Progenitor cell of endocrine pancreas (in vitro differentiated cells): ENCODE measurements at regions not wholly inside any gene's neighbourhood (a gene's known extent, or its start where the extent isn't known, plus 50 kb on each side); places are given as distances from the start of the nearest gene placed in this dataset.

ENCODE experiments used
- DNase-seq: peaks from one replicate; pipeline ENCODE4 v3.0.0; 2021; ENCODE audit warnings: low spot score; ENCODE audit not compliant: unreplicated experiment
- H3K27ac Mint-ChIP-seq: 2 replicates; pipeline ENCODE4 v1.8.0; 2021; ENCODE audit warnings: mild to moderate bottlenecking, moderate library complexity, mixed read lengths
- H3K27me3 Mint-ChIP-seq: 2 replicates; pipeline ENCODE4 v1.8.0; 2021; ENCODE audit warnings: mixed read lengths
- H3K36me3 Mint-ChIP-seq: 2 replicates; pipeline ENCODE4 v1.8.0; 2022; ENCODE audit warnings: mixed read lengths; ENCODE audit not compliant: insufficient read depth
- H3K4me1 Mint-ChIP-seq: 2 replicates; pipeline ENCODE4 v1.8.0; 2021; ENCODE audit warnings: low read depth, mixed read lengths
- H3K4me3 Mint-ChIP-seq: 2 replicates; pipeline ENCODE4 v1.8.0; 2021; ENCODE audit warnings: low read depth, mild to moderate bottlenecking, moderate library complexity, mixed read lengths
- H3K9me3 Mint-ChIP-seq: 2 replicates; pipeline ENCODE4 v1.8.0; 2021; ENCODE audit warnings: low read depth, mixed read lengths
- CTCF ChIP-seq: fragments of 200-600 bp; sonication (generic); IDR thresholded peaks from one replicate; pipeline ENCODE4 v1.5.0; 2021; ENCODE audit warnings: antibody characterized with exemption, mild to moderate bottlenecking; ENCODE audit not compliant: unreplicated experiment

GRCh38 chr11:122331079-122331478, 215.1 kb upstream of the BLID start:
- peaks cover 2% of the 10 kb centered on the region for H3K27me3 Mint-ChIP-seq
- no peak for DNase-seq
- no peaks in the 10 kb centered on the region for H3K4me1 Mint-ChIP-seq
- no peak for TF ChIP-seq CTCF
- H3K9me3 Mint-ChIP-seq, result no peaks in the 10 kb centered on the region
- H3K36me3 Mint-ChIP-seq, result no peaks in the 10 kb centered on the region
- no peak overlapping the region for H3K4me3 Mint-ChIP-seq
- no peak overlapping the region for H3K27ac Mint-ChIP-seq

- H3K27me3 Mint-ChIP-seq, result peaks cover 2% of the 10 kb centered on the region
- no peaks in the 10 kb centered on the region for H3K36me3 Mint-ChIP-seq
- no peak overlapping the region for H3K4me3 Mint-ChIP-seq
- no peaks in the 10 kb centered on the region for H3K4me1 Mint-ChIP-seq
- DNase-seq, result no peak
- no peak overlapping the region for H3K27ac Mint-ChIP-seq
- TF ChIP-seq CTCF, result no peak
- no peaks in the 10 kb centered on the region for H3K9me3 Mint-ChIP-seq
Measured at GRCh38 chr11:122330279-122330965, 214.4 kb upstream of the BLID start.

- H3K27me3 Mint-ChIP-seq, result no peaks in the 10 kb centered on the region
- no peak for TF ChIP-seq CTCF
- no peaks in the 10 kb centered on the region for H3K4me1 Mint-ChIP-seq
- no peaks in the 10 kb centered on the region for H3K36me3 Mint-ChIP-seq
- no peak for DNase-seq
- H3K27ac Mint-ChIP-seq, result no peak overlapping the region
- H3K4me3 Mint-ChIP-seq, result no peak overlapping the region
- no peaks in the 10 kb centered on the region for H3K9me3 Mint-ChIP-seq
Measured at GRCh38 chr11:122327528-122327927, 211.5 kb upstream of the BLID start.

- no peak overlapping the region for H3K4me3 Mint-ChIP-seq
- H3K27me3 Mint-ChIP-seq, result peaks cover 15% of the 10 kb centered on the region
Measured at GRCh38 chr11:122323754-122324421, 207.9 kb upstream of the BLID start.

GRCh38 chr11:122322329-122322728, 206.3 kb upstream of the BLID start:
- H3K4me1 Mint-ChIP-seq, result no peaks in the 10 kb centered on the region
- peaks cover 15% of the 10 kb centered on the region for H3K27me3 Mint-ChIP-seq
- no peaks in the 10 kb centered on the region for H3K9me3 Mint-ChIP-seq
- H3K36me3 Mint-ChIP-seq, result no peaks in the 10 kb centered on the region
- TF ChIP-seq CTCF, result no peak
- no peak overlapping the region for H3K4me3 Mint-ChIP-seq
- H3K27ac Mint-ChIP-seq, result no peak overlapping the region
- no peak for DNase-seq

More at GRCh38 chr11:122323754-122324421, 207.9 kb upstream of the BLID start:
- DNase-seq, result no peak
- H3K9me3 Mint-ChIP-seq, result no peaks in the 10 kb centered on the region
- H3K4me1 Mint-ChIP-seq, result no peaks in the 10 kb centered on the region
- no peak for TF ChIP-seq CTCF
- H3K36me3 Mint-ChIP-seq, result no peaks in the 10 kb centered on the region
- H3K27ac Mint-ChIP-seq, result no peak overlapping the region
